PC-3 (cell line): ENCODE measurements at regions not wholly inside any gene's neighbourhood (a gene's known extent, or its start where the extent isn't known, plus 50 kb on each side); places are given as distances from the start of the nearest gene placed in this dataset.
"Not testable (repeated sequence)": the region's sequence is repeated elsewhere in the genome, so short reads cannot be mapped to it uniquely, and the experiment has no call there.

ENCODE experiments used
- ATAC-seq: fragments of 200-7000 bp; cut with Tn5 transposase; 2 replicates; pipeline ENCODE4 v1.9.1; 2020; ENCODE audit warnings: mild to moderate bottlenecking, moderate library complexity
- BruUV-seq: library from RNA; stranded (reverse); fragments of 400-500 nt; replicated peaks from 2 replicates; lab custom pipeline; 2021; lab: Mats Ljungman, UMichigan
- CTCF ChIA-PET: fragments of 300-600 bp; sonication (Branson Sonifier 250); formaldehyde crosslinking; loops from one replicate; lab custom pipeline; 2022; ENCODE audit warnings: antibody characterized with exemption; lab: Charles Lee
- POLR2A ChIA-PET: fragments of 300-600 bp; sonication (Branson Sonifier 250); formaldehyde crosslinking; loops from one replicate; lab custom pipeline; 2022; ENCODE audit warnings: antibody characterized with exemption; ENCODE audit not compliant: unreplicated experiment; lab: Charles Lee
- DNase-seq: peaks from one replicate; pipeline ENCODE4 v3.0.0-alpha.2; 2015
- H2AFZ ChIP-seq: fragments of 300-600 bp; sonication (generic); 2 replicates; pipeline ENCODE4 v1.6.0; 2016; ENCODE audit warnings: antibody characterized with exemption, low read length
- H3F3A ChIP-seq: fragments of 300-600 bp; sonication (generic); one replicate; pipeline ENCODE4 v1.6.0; 2017; ENCODE audit warnings: antibody characterized with exemption, low read length, control low read depth, mild to moderate bottlenecking; ENCODE audit not compliant: unreplicated experiment
- H3K27ac ChIP-seq: fragments of 300-600 bp; sonication (generic); 2 replicates; pipeline ENCODE4 v1.5.1; 2016; ENCODE audit warnings: mild to moderate bottlenecking, low read length
- H3K27me3 ChIP-seq: fragments of 300-600 bp; sonication (generic); 2 replicates; pipeline ENCODE4 v1.6.1; 2016; ENCODE audit warnings: low read length, mixed read lengths
- H3K36me3 ChIP-seq: fragments of 300-600 bp; sonication (generic); 2 replicates; pipeline ENCODE4 v1.6.1; 2016; ENCODE audit warnings: low read depth, mixed run types, low read length, mixed read lengths
- H3K4me1 ChIP-seq: fragments of 300-600 bp; sonication (generic); 2 replicates; pipeline ENCODE4 v1.5.1; 2016; ENCODE audit warnings: low read length; ENCODE audit not compliant: insufficient read depth
- H3K4me2 ChIP-seq: fragments of 300-600 bp; sonication (generic); 2 replicates; pipeline ENCODE4 v1.6.0; 2016; ENCODE audit warnings: low read length
- H3K4me3 ChIP-seq: fragments of 300-600 bp; sonication (generic); 2 replicates; pipeline ENCODE4 v1.5.1; 2016; ENCODE audit warnings: mild to moderate bottlenecking, low read length, mixed read lengths
- H3K79me2 ChIP-seq: fragments of 300-600 bp; sonication (generic); 2 replicates; pipeline ENCODE4 v1.6.1; 2017; ENCODE audit warnings: low read length, mixed read lengths
- H3K9ac ChIP-seq: fragments of 300-600 bp; sonication (generic); 2 replicates; pipeline ENCODE4 v1.6.0; 2016; ENCODE audit warnings: mild to moderate bottlenecking, low read length
- H3K9me2 ChIP-seq: fragments of 300-600 bp; sonication (generic); replicated peaks from 2 replicates; pipeline ENCODE4 v1.6.1; 2016; ENCODE audit warnings: mixed run types, low read length, mixed read lengths
- H3K9me3 ChIP-seq: fragments of 300-600 bp; sonication (generic); 2 replicates; pipeline ENCODE4 v1.6.1; 2016; ENCODE audit warnings: low read length, mixed read lengths
- H4K20me1 ChIP-seq: fragments of 300-600 bp; sonication (generic); 2 replicates; pipeline ENCODE4 v1.6.1; 2016; ENCODE audit warnings: low read length, mixed read lengths
- EZH2 ChIP-seq: fragments of 300-600 bp; sonication (generic); IDR thresholded peaks from one replicate; pipeline ENCODE4 v1.6.1; 2017; ENCODE audit warnings: antibody characterized with exemption, mild to moderate bottlenecking, low read length; ENCODE audit not compliant: unreplicated experiment
- EZH2phosphoT487 ChIP-seq: fragments of 300-600 bp; sonication (generic); IDR thresholded peaks from 2 replicates; pipeline ENCODE4 v1.6.1; 2018; ENCODE audit warnings: mild to moderate bottlenecking, antibody characterized with exemption, low read length, borderline replicate concordance
- intact Hi-C: fragments of 100-400 bp; cut with micrococcal nuclease; formaldehyde crosslinking; loops from 2 replicates; pipeline ENCODE4 v1.9.0; 2023
- TF ChIP-seq, protein P1 (sequence below): fragments of 300-600 bp; sonication (generic); conservative IDR thresholded peaks from 2 replicates; pipeline ENCODE4 v1.5.1; 2017; ENCODE audit warnings: antibody characterized with exemption, low read depth, mild to moderate bottlenecking, low read length

DNA sequence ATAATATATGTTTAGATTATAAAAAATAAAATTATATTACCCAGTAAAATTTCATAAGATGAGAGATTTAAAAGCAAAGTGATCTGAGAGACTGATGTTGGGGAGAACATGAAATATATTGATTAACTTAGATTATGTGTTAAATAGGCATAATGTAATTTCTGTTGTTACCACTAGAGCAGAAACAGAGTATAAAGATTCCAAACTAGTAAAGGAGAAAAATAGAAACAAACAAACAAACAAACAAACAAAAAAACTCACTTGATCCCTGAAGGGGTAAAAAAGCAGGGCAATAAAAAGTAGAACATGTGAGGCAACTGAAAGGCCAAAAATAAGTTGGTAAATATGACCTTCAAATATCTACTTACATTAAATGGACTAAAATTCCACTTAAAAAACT, 640.4 kb upstream of the RGS18 start:
- ATAC-seq = no peak
- no TSS peak for BruUV-seq
- H3K79me2 ChIP-seq = no peaks in the 10 kb centered on the region
- no peaks in the 10 kb centered on the region for H3K9me2 ChIP-seq
- no peak overlapping the region for H3K9ac ChIP-seq
- no peak overlapping the region for H3K4me3 ChIP-seq
- H3K27ac ChIP-seq = no peak overlapping the region
- no peak overlapping the region for H3K4me2 ChIP-seq
- ChIA-PET CTCF (no interaction called here), POLR2A (no interaction called here)
- no peaks in the 10 kb centered on the region for H3K9me3 ChIP-seq
- no peak overlapping the region for H2AFZ ChIP-seq
- H3K36me3 ChIP-seq = no peaks in the 10 kb centered on the region
- TF ChIP-seq, protein P1, sequence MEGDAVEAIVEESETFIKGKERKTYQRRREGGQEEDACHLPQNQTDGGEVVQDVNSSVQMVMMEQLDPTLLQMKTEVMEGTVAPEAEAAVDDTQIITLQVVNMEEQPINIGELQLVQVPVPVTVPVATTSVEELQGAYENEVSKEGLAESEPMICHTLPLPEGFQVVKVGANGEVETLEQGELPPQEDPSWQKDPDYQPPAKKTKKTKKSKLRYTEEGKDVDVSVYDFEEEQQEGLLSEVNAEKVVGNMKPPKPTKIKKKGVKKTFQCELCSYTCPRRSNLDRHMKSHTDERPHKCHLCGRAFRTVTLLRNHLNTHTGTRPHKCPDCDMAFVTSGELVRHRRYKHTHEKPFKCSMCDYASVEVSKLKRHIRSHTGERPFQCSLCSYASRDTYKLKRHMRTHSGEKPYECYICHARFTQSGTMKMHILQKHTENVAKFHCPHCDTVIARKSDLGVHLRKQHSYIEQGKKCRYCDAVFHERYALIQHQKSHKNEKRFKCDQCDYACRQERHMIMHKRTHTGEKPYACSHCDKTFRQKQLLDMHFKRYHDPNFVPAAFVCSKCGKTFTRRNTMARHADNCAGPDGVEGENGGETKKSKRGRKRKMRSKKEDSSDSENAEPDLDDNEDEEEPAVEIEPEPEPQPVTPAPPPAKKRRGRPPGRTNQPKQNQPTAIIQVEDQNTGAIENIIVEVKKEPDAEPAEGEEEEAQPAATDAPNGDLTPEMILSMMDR = no peak
- TF ChIP-seq EZH2phosphoT487 = no peak
- no peak for TF ChIP-seq EZH2
- no peaks in the 10 kb centered on the region for H3F3A ChIP-seq
- intact Hi-C loops = no loop called here
- H4K20me1 ChIP-seq = no peaks in the 10 kb centered on the region
- H3K4me1 ChIP-seq = no peaks in the 10 kb centered on the region
- H3K27me3 ChIP-seq = no peaks in the 10 kb centered on the region
- no peak for DNase-seq

DNA sequence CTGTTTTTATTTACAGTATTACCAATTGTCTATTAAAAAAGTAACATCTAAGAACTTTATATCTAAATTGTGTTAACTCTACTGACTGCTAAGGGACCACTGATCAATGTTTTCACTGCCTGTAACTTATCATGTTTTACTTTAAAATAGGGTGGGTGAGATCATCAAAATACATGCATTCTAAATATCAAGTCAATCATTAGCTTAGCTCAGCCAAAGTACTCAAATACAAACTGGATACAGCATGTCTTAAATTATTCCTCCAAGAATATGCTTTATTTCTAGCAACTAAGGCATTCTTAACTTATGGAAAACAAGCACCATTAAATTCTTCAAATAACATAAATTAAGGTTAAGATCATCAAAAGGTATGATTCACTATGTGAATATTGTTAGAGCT, 638.7 kb upstream of the RGS18 start:
- no peaks in the 10 kb centered on the region for H3K36me3 ChIP-seq
- no peaks in the 10 kb centered on the region for H3F3A ChIP-seq
- no peaks in the 10 kb centered on the region for H3K4me1 ChIP-seq
- ChIA-PET CTCF (no interaction called here), POLR2A (no interaction called here)
- TF ChIP-seq, protein P1 = no peak
- TF ChIP-seq EZH2phosphoT487 = no peak
- no peak for TF ChIP-seq EZH2
- ATAC-seq (no peak), DNase-seq (no peak)
- H3K79me2 ChIP-seq = no peaks in the 10 kb centered on the region
- H3K4me3 ChIP-seq = no peak overlapping the region
- no peaks in the 10 kb centered on the region for H3K27me3 ChIP-seq
- no peak overlapping the region for H3K27ac ChIP-seq
- no peak overlapping the region for H2AFZ ChIP-seq
- BruUV-seq = no TSS peak
- H3K4me2 ChIP-seq = no peak overlapping the region
- no peak overlapping the region for H3K9ac ChIP-seq
- H4K20me1 ChIP-seq = no peaks in the 10 kb centered on the region
- H3K9me2 ChIP-seq = no peaks in the 10 kb centered on the region
- intact Hi-C loops = no loop called here
- no peaks in the 10 kb centered on the region for H3K9me3 ChIP-seq

DNA sequence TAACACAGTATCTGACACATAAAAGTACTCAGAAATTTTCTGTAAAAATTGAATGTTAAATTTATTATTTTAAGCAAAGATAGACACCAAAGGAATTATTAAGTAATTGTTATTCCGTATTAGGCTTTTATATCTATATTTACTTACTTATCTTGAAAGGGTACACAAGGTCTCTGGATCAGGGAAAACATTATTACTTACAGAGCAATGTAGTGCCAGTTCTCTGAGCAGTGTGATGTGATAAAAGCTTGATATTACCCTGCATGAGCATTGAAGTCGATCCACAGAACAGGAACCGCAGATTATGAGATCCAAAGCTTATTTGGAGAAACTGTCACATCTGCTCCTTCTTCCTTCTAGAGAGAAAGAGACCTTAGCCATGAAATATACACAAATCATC, 637.9 kb upstream of the RGS18 start:
- ATAC-seq (no peak), DNase-seq (no peak)
- H4K20me1 ChIP-seq = no peaks in the 10 kb centered on the region
- no peak overlapping the region for H2AFZ ChIP-seq
- TF ChIP-seq, protein P1 = no peak
- TF ChIP-seq EZH2phosphoT487 (no peak), EZH2 (no peak)
- POLR2A ChIA-PET = no interaction called here
- H3K4me2 ChIP-seq = no peak overlapping the region
- H3K9me3 ChIP-seq = no peaks in the 10 kb centered on the region
- CTCF ChIA-PET = no interaction called here
- no TSS peak for BruUV-seq
- H3K9ac ChIP-seq = no peak overlapping the region
- H3K4me3 ChIP-seq = no peak overlapping the region
- no peaks in the 10 kb centered on the region for H3K9me2 ChIP-seq
- H3K27ac ChIP-seq = no peak overlapping the region
- H3K27me3 ChIP-seq = no peaks in the 10 kb centered on the region
- intact Hi-C loops = no loop called here
- no peaks in the 10 kb centered on the region for H3K79me2 ChIP-seq
- H3F3A ChIP-seq = no peaks in the 10 kb centered on the region
- no peaks in the 10 kb centered on the region for H3K36me3 ChIP-seq
- no peaks in the 10 kb centered on the region for H3K4me1 ChIP-seq

DNA sequence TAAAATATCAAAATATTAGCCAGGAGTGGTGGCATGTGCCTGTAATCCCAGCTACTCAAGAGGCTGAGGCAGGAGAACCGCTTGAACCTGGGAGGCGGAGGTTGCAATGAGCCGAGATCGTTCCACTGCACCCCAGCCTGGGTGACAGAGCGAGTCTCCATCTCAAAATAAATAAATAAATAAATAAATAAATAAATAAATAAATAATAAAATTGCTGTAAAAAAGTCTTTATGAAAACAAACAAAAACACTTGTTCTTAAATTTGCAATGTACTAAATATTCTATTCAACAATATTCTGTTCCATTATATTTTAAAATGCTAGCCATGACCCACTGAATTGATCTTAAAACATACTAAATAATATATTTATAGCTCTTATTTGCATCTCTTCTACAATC, 632.3 kb upstream of the RGS18 start:
- H3K27me3 ChIP-seq, H3K4me2 ChIP-seq, H3K9me2 ChIP-seq, POLR2A ChIA-PET, H3K79me2 ChIP-seq, H3K4me3 ChIP-seq, CTCF ChIA-PET, H2AFZ ChIP-seq, intact Hi-C loops, H3F3A ChIP-seq, H3K9me3 ChIP-seq, H3K9ac ChIP-seq, H4K20me1 ChIP-seq, ATAC-seq, BruUV-seq, DNase-seq, H3K36me3 ChIP-seq, H3K4me1 ChIP-seq, H3K27ac ChIP-seq: not testable (repeated sequence)
